SKM-1 (cell line): ENCODE measurements at regions not wholly inside any gene's neighbourhood (a gene's known extent, or its start where the extent isn't known, plus 50 kb on each side); places are given as distances from the start of the nearest gene placed in this dataset.

ENCODE experiments used
- DNase-seq: peaks from one replicate; lab custom pipeline; 2025; ENCODE audit not compliant: unreplicated experiment; lab: John Stamatoyannopoulos, UW

GRCh38 chr2:120986898-120987650 lies 251.4 kb downstream of the GLI2 start:
- DNase-seq, result no peak

DNA sequence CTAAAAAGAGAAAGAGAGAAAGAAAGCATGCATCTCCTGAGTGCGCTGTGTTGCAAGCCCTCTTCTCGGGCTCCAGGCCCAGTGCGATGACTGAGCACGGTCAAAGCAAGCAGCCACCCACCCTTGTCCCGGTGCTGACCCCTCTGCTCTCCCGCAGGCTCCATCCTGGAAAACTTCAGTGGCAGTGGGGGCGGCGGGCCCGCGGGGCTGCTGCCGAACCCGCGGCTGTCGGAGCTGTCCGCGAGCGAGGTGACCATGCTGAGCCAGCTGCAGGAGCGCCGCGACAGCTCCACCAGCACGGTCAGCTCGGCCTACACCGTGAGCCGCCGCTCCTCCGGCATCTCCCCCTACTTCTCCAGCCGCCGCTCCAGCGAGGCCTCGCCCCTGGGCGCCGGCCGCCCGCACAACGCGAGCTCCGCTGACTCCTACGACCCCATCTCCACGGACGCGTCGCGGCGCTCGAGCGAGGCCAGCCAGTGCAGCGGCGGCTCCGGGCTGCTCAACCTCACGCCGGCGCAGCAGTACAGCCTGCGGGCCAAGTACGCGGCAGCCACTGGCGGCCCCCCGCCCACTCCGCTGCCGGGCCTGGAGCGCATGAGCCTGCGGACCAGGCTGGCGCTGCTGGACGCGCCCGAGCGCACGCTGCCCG lies 252.5 kb downstream of the GLI2 start:
- DNase-seq, result no peak

DNA sequence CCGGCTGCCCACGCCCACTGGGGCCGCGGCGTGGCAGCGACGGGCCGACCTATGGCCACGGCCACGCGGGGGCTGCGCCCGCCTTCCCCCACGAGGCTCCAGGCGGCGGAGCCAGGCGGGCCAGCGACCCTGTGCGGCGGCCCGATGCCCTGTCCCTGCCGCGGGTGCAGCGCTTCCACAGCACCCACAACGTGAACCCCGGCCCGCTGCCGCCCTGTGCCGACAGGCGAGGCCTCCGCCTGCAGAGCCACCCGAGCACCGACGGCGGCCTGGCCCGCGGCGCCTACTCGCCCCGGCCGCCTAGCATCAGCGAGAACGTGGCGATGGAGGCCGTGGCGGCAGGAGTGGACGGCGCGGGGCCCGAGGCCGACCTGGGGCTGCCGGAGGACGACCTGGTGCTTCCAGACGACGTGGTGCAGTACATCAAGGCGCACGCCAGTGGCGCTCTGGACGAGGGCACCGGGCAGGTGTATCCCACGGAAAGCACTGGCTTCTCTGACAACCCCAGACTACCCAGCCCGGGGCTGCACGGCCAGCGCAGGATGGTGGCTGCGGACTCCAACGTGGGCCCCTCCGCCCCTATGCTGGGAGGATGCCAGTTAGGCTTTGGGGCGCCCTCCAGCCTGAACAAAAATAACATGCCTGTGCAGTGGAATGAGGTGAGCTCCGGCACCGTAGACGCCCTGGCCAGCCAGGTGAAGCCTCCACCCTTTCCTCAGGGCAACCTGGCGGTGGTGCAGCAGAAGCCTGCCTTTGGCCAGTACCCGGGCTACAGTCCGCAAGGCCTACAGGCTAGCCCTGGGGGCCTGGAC lies 253.2 kb downstream of the GLI2 start:
- no peak for DNase-seq

- DNase-seq, result no peak
Observed at GRCh38 chr2:120989512-120990441, 254.1 kb downstream of the GLI2 start.

DNA sequence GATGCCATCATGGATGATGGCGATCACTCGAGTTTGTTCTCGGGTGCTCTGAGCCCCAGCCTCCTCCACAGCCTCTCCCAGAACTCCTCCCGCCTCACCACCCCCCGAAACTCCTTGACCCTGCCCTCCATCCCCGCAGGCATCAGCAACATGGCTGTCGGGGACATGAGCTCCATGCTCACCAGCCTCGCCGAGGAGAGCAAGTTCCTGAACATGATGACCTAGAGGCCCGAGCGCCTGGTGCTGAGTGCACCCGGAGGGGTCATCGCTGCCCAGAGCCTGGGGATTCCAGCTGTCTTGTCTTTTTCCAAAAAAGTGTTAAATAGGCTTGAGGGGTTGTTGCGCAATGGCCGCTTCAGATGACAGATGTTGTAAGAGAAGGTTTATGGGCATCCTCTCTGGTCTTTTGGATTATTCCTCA lies 254.8 kb downstream of the GLI2 start:
- peak; percentile 6 for DNase-seq

DNA sequence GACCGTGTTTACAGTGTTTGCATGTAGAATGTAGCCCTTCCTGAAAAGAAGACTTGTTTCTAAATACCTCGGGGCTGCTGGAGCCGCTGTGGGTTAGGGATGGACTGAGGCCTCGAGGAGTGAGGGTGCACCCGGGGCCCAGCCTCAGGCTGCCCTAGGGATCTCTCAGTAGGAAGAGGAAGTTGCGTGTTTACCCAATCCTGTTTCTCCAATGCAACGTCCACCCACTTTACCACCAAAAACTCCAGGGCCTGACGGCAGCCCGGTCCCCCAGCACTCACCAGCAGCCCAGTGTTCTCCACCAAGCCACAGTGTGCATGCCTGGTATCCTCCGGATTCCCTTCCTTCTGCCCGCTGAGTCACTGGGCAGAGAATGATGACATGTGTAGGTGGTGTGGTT lies 255.8 kb downstream of the GLI2 start:
- DNase-seq, result peak; percentile 8

DNA sequence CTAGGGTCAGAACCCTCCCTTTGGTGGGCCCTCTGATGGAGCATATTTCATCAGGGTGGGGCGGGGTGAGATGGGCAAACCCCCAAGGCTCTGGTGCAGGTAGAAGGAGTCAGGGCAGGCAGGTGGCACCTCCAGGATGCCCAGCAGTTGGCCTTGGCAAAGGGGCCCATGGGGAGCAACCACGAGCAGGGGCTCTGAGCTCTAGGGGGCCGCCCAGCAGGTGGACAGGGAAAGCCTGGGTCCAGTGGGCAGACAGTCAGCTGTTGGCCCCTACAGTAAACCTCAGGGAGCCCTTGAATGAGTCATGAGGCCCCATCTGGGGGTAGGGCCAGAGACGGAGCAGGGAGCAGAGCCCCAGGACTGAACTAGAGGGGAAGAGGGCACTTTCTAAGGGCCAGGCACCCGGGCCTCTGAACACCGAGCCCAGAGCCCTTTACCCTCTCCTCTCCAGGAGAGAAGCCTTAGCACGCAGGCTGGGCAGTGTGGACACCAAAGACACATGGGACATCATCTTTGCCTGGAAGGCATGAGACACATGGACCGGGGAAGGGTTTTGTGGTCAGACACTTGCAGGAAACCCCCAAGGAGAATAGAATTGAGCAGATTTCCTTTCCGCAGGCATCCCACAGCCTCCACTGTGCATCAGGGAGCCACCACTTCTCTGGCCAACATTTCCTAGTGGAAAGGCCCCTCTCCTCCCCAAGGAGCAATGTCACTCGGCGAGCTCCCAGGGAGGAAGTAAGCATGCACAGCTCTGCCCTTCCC lies 257.3 kb downstream of the GLI2 start:
- DNase-seq, result no peak

DNA sequence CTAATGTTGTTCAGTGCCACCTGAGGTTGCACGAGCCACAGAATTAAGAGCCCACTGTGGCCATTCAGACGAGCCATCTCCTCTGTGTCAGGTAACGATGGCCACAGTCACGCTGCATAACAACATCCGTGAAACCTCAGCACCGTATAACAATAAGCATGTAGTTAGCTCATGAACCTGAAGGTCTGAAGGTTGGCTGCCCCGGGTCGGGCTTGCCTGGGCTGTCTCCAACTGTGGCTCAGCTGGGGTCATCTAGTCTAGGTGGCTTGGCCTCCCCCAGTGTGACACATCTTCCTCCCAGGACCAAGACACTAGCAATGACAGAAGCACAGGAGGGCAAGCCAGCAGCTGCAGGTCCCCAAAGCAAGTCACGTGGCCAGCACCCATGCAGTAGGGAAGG lies 258.0 kb downstream of the GLI2 start:
- no peak for DNase-seq

- DNase-seq, result no peak
Observed at GRCh38 chr2:120994301-120994995, 258.8 kb downstream of the GLI2 start.

- DNase-seq, result no peak
Observed at GRCh38 chr2:120995152-120995551, 259.5 kb downstream of the GLI2 start.

DNA sequence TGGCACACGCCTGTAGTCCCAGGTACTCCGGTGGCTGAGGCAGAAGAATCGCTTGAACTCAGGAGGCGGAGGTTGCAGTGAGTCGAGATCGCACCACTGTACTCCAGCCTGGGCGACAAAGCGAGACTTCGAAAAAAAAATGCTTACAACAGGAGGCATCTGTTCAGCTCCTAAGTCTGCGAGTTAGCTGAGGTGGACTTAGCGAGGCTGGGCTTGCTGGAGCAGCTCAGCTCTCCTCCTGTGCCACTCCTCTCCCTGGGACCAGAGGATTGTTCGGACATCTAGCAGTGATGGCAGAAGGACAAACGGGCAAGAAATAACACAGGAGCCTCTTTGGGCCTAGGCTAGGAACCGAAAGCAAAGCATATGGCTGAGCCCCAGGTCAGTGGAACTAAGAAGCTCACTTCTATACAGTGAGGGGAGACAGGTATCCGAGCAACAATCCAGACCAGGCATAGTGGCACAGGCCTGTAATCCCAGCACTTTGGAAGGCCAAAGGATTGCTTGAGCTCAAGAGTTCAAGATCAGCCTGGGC lies 260.1 kb downstream of the GLI2 start:
- no peak for DNase-seq

DNA sequence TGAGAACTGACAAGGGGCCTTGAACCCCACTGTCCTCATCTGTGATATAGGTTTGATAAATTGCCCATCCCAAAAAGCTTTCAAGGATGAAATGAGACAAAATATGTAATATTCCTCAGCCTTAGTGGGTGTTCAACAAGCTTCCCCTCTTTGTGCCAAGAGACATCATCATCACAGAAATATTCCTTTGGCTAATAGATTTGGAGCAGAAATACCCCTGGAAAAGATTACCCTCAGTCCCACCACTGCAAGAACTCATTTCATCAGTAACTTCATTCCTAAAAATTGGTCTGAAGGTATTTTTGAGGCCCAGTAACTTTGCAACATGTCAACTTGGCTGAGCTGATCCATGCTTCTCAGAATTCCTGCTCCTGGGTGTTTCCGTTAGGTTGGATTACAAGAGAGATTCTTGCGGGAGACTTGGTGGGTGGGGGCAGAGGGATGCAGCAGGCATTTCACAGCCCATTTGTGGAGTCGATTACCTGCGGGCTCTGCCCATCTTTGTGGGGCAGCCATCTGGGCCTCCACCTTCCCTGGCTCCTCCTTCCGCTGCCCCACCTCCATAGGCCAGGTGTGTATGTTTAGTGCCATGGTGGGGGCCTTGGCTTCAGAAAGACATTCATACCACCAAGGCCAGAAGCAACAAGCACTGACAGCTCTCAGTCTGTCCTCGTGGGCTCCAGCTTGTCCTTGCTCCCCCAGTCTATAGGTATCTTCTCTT lies 263.9 kb downstream of the GLI2 start:
- DNase-seq, result no peak

DNA sequence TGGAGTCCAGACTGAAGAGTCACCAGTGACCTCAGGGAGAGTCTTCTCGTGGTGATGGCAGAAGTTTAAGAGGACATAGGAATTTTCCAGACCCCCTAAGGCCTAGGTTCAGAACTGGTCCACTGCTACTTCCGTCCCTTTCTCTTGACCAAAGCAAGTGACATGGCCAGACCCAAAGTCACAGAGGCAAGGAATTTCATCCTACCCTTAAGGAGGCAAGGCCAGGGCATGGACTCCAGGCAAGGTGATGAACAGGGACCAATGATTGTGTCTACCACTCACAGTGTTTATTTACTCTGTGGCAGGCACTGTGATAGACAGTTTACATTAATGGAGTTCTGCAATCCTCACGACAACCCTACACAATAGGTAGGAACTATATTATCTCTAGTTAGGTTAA lies 265.1 kb downstream of the GLI2 start:
- DNase-seq, result no peak

- no peak for DNase-seq
Observed at GRCh38 chr2:121001641-121002040, 266.0 kb downstream of the GLI2 start.

GRCh38 chr2:121002597-121002996 lies 266.9 kb downstream of the GLI2 start:
- DNase-seq, result no peak

GRCh38 chr2:121003391-121003790 lies 267.7 kb downstream of the GLI2 start:
- no peak for DNase-seq

DNA sequence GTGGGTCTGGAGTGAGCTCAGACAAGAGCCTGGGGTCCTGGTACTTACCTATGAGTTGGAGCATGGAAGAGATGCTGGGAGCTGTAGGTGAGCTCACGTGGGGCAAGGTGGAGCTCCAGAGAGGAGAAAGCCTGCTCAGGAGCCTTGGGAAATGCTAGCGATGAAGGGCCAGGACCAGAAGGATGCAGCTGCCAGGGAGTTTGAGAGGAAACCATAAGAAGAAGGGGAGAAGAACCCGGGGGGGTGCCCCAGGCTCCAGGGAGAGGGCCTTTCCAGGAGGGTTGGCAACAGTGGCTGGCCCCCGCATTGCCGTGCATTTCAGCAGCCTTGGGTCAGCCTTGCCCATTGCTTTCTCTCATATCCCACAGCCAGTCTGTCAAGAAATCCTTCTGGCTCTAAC lies 268.7 kb downstream of the GLI2 start:
- no peak for DNase-seq

- no peak for DNase-seq
Observed at GRCh38 chr2:121004950-121005349, 269.3 kb downstream of the GLI2 start.

DNA sequence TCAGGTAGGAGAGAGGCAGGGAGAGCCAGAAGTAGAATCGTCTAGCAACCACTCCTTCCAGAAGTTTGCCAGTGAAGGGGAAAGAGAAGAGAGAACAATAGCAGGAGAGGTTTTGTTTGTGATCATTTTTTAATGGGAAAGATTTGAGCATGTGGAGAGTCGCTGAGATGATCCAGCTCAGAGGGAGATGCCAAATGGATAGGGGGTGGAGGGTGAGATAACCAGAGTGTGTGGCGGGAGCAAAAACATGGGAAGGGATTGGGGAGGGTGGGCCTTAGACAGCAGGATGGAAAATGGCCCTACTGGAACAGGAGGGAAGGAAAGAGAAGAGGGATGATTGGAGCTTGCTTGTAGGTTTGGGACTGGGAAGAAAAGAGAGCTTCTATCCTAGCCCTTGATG lies 269.8 kb downstream of the GLI2 start:
- no peak for DNase-seq
